SK-N-SH (cell line): ENCODE measurements at regions not wholly inside any gene's neighbourhood (a gene's known extent, or its start where the extent isn't known, plus 50 kb on each side); places are given as distances from the start of the nearest gene placed in this dataset.
A peak's percentile ranks its signal among the peaks of the same experiment; 100 is the strongest.

ENCODE experiments used
- CTCF ChIA-PET: fragments of 300-600, 350-600 bp; formaldehyde crosslinking; extraction: SDS; loops from one replicate; lab custom pipeline; 2021; lab: Yijun Ruan, JAX
- POLR2A ChIA-PET: fragments of 350-600 bp; sonication (Branson Sonifier 250); formaldehyde crosslinking; extraction: SDS; loops from one replicate; lab custom pipeline; 2020; ENCODE audit warnings: antibody characterized with exemption, inconsistent platforms; lab: Yijun Ruan, JAX
- DNase-seq: peaks from one replicate; pipeline ENCODE4 v3.0.0; 2012
- H2AFZ ChIP-seq: fragments of 200-600 bp; sonication (generic); 2 replicates; pipeline ENCODE4 v1.8.1; 2016; ENCODE audit warnings: antibody characterized with exemption, mild to moderate bottlenecking, low read depth
- H3F3A ChIP-seq: fragments of 200-600 bp; sonication (generic); replicated peaks from 2 replicates; pipeline ENCODE3; 2016; ENCODE audit warnings: antibody characterized with exemption, mild to moderate bottlenecking; ENCODE audit not compliant: insufficient read depth
- H3K27ac ChIP-seq, 2 experiments: fragments of 200-500 bp in 1 of 2; fragments of 200-600 bp in 1 of 2; sonication (Bioruptor generic) in 1 of 2; sonication (generic), shearing (Covaris generic) in 1 of 2; 2 replicates each; pipeline versions ENCODE4 v1.5.1 to v1.6.1; 2014 to 2016; ENCODE audit warnings: low read depth in 2 of 2, inconsistent platforms in 1 of 2, low read length in 1 of 2, mild to moderate bottlenecking in 1 of 2, mixed read lengths in 1 of 2
- H3K27me3 ChIP-seq: fragments of 200-600 bp; sonication (generic), shearing (Covaris generic); 2 replicates; pipeline ENCODE4 v1.6.1; 2016; ENCODE audit warnings: mixed run types; ENCODE audit not compliant: insufficient read depth
- H3K36me3 ChIP-seq, 2 experiments: fragments of 200-500 bp in 1 of 2; fragments of 200-600 bp in 1 of 2; sonication (Bioruptor generic) in 1 of 2; sonication (generic) in 1 of 2; replicated peaks in 1 of 2; 2 replicates each; pipeline versions ENCODE3 to v1.5.1; 2014 to 2016; ENCODE audit warnings: low read length in 1 of 2, mild to moderate bottlenecking in 1 of 2; ENCODE audit not compliant: insufficient read depth in 2 of 2, control insufficient read depth in 1 of 2
- H3K4me1 ChIP-seq, 2 experiments: fragments of 200-500 bp in 1 of 2; fragments of 200-600 bp in 1 of 2; sonication (Bioruptor generic) in 1 of 2; sonication (generic), shearing (Covaris generic) in 1 of 2; 2 replicates each; pipeline versions ENCODE4 v1.5.1 to v1.6.1; 2014 to 2016; ENCODE audit warnings: low read depth in 1 of 2, low read length in 1 of 2, mixed run types in 1 of 2; ENCODE audit not compliant: insufficient read depth in 2 of 2, control insufficient read depth in 1 of 2
- H3K4me2 ChIP-seq: fragments of 200-600 bp; sonication (generic), shearing (Covaris generic); 2 replicates; pipeline ENCODE4 v1.6.1; 2017; ENCODE audit warnings: mixed run types
- H3K4me3 ChIP-seq, 2 experiments: fragments of 200-500 bp in 1 of 2; fragments of 200-600 bp in 1 of 2; sonication (Bioruptor generic) in 1 of 2; sonication (generic), shearing (Covaris generic) in 1 of 2; 2 replicates each; pipeline versions ENCODE4 v1.5.1 to v1.8.1; 2014 to 2016; ENCODE audit warnings: low read depth in 2 of 2, inconsistent platforms in 1 of 2, low read length in 1 of 2, mild to moderate bottlenecking in 1 of 2, mixed read lengths in 1 of 2, moderate library complexity in 1 of 2
- H3K79me2 ChIP-seq: fragments of 200-600 bp; sonication (generic); 2 replicates; pipeline ENCODE4 v1.8.1; 2017; ENCODE audit warnings: mild to moderate bottlenecking; ENCODE audit not compliant: insufficient read depth
- H3K9ac ChIP-seq: fragments of 200-600 bp; sonication (generic); 2 replicates; pipeline ENCODE4 v1.6.1; 2017; ENCODE audit warnings: mixed run types
- H3K9me2 ChIP-seq: fragments of 200-600 bp; sonication (generic); 2 replicates; pipeline ENCODE4 v1.6.1; 2017; ENCODE audit warnings: mixed run types
- H3K9me3 ChIP-seq: fragments of 200-600 bp; sonication (generic); 2 replicates; pipeline ENCODE4 v1.6.1; 2017; ENCODE audit warnings: mixed run types, mild to moderate bottlenecking, moderate library complexity
- H4K20me1 ChIP-seq: fragments of 200-600 bp; sonication (generic); 2 replicates; pipeline ENCODE4 v1.6.1; 2017; ENCODE audit warnings: mild to moderate bottlenecking, mixed run types; ENCODE audit not compliant: insufficient read depth
- CTCF ChIP-seq: fragments of 200-600 bp; sonication (generic); IDR thresholded peaks from 2 replicates; pipeline ENCODE4 v1.6.1; 2017; ENCODE audit warnings: antibody characterized with exemption, mild to moderate bottlenecking, moderate library complexity
- GABPA ChIP-seq: IDR thresholded peaks from 2 replicates; pipeline ENCODE4 v1.4.0; 2012; ENCODE audit warnings: low read depth, mild to moderate bottlenecking
- GATA2 ChIP-seq: sonication (generic); formaldehyde crosslinking; IDR thresholded peaks from 2 replicates; pipeline ENCODE4 v1.5.0; 2020; ENCODE audit warnings: mild to moderate bottlenecking, missing genetic modification reagents
- MEF2A ChIP-seq: IDR thresholded peaks from 2 replicates; pipeline ENCODE4 v1.4.0; 2012; ENCODE audit warnings: low read depth, borderline replicate concordance
- MXI1 ChIP-seq: IDR thresholded peaks from 2 replicates; pipeline ENCODE4 v1.6.1; 2012; ENCODE audit warnings: mild to moderate bottlenecking, low read depth, low read length, improper control_type of control experiment
- NRF1 ChIP-seq: IDR thresholded peaks from 2 replicates; pipeline ENCODE4 v1.6.1; 2012; ENCODE audit warnings: low read depth, mild to moderate bottlenecking, low read length
- RAD21 ChIP-seq: IDR thresholded peaks from 2 replicates; pipeline ENCODE4 v1.6.1; 2012; ENCODE audit warnings: mild to moderate bottlenecking, low read length
- RFX5 ChIP-seq: IDR thresholded peaks from 2 replicates; pipeline ENCODE4 v1.6.1; 2012; ENCODE audit warnings: mild to moderate bottlenecking, improper control_type of control experiment, low read length
- RXRA ChIP-seq: IDR thresholded peaks from 2 replicates; pipeline ENCODE4 v1.4.0; 2012; ENCODE audit warnings: low read depth, mild to moderate bottlenecking, borderline replicate concordance
- SMC3 ChIP-seq: IDR thresholded peaks from 2 replicates; pipeline ENCODE4 v1.6.1; 2012; ENCODE audit warnings: low read depth, low read length, improper control_type of control experiment
- USF2 ChIP-seq: fragments of 150-350 bp; IDR thresholded peaks from 2 replicates; pipeline ENCODE4 v1.6.1; 2017; ENCODE audit warnings: antibody characterized with exemption, low read length, low read depth, borderline replicate concordance
- YY1 ChIP-seq: IDR thresholded peaks from 2 replicates; pipeline ENCODE4 v1.4.0; 2012; ENCODE audit warnings: low read depth, mild to moderate bottlenecking
- WGBS: methylation state at CpG from one replicate; pipeline ENCODE4 v1.1.6; 2017; ENCODE audit warnings: low lambda C conversion rate; 5-methylcytosine and 5-hydroxymethylcytosine counted together
- TF ChIP-seq, protein P1 (sequence below): IDR thresholded peaks from 2 replicates; pipeline ENCODE4 v1.4.0; 2012; ENCODE audit warnings: low read depth, borderline replicate concordance
- TF ChIP-seq, protein P2 (sequence below): IDR thresholded peaks from 2 replicates; pipeline ENCODE4 v1.4.0; 2012; ENCODE audit warnings: low read depth

DNA sequence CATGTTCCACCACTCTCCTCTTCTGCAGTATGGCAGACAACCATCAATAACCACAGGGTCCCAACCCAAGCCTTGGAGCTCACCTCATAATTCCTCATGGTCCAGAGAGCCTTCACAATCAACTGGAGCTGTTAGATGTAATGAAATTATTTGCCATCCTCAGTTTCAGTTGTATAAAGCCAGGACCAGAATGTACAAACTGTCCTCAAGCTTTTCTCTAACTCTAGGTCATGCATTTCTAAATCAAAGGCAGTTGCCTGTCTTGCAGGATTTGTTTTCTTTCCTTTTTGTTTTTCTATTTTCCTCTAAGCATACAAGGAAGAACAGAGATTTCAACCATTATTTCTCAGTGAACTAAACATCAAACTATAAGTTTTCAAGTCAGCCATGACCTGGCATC is 182.5 kb upstream of the SERP2 start:
- no peaks in the 10 kb centered on the region for H3K79me2 ChIP-seq
- no peaks in the 10 kb centered on the region for H3K9me2 ChIP-seq
- DNase-seq = no peak
- no peak for TF ChIP-seq MEF2A
- TF ChIP-seq, protein P1, sequence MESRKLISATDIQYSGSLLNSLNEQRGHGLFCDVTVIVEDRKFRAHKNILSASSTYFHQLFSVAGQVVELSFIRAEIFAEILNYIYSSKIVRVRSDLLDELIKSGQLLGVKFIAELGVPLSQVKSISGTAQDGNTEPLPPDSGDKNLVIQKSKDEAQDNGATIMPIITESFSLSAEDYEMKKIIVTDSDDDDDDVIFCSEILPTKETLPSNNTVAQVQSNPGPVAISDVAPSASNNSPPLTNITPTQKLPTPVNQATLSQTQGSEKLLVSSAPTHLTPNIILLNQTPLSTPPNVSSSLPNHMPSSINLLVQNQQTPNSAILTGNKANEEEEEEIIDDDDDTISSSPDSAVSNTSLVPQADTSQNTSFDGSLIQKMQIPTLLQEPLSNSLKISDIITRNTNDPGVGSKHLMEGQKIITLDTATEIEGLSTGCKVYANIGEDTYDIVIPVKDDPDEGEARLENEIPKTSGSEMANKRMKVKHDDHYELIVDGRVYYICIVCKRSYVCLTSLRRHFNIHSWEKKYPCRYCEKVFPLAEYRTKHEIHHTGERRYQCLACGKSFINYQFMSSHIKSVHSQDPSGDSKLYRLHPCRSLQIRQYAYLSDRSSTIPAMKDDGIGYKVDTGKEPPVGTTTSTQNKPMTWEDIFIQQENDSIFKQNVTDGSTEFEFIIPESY = no peak
- H3K27ac ChIP-seq = no peak overlapping the region
- H3K4me1 ChIP-seq = no peaks in the 10 kb centered on the region
- no peaks in the 10 kb centered on the region for H3F3A ChIP-seq
- no peaks in the 10 kb centered on the region for H3K9me3 ChIP-seq
- ChIA-PET POLR2A (interaction anchor here (0.6 to 2.4 kb wide), 4 partner anchors 93 to 248 kb away, joined by 3 to 16 read pairs (median 4); no protein-coding TSS in a partner anchor), CTCF (interaction anchor here (0.6 to 2.6 kb wide), 16 partner anchors 15 to 247 kb away, joined by 3 to 16 read pairs (median 4); no protein-coding TSS in a partner anchor)
- H3K36me3 ChIP-seq = no peaks in the 10 kb centered on the region
- no peaks in the 10 kb centered on the region for H3K27me3 ChIP-seq
- no peaks in the 10 kb centered on the region for H4K20me1 ChIP-seq
- H2AFZ ChIP-seq = no peak overlapping the region
- no peak overlapping the region for H3K4me3 ChIP-seq
- H3K4me2 ChIP-seq = no peak overlapping the region
- H3K9ac ChIP-seq = no peak overlapping the region

DNA sequence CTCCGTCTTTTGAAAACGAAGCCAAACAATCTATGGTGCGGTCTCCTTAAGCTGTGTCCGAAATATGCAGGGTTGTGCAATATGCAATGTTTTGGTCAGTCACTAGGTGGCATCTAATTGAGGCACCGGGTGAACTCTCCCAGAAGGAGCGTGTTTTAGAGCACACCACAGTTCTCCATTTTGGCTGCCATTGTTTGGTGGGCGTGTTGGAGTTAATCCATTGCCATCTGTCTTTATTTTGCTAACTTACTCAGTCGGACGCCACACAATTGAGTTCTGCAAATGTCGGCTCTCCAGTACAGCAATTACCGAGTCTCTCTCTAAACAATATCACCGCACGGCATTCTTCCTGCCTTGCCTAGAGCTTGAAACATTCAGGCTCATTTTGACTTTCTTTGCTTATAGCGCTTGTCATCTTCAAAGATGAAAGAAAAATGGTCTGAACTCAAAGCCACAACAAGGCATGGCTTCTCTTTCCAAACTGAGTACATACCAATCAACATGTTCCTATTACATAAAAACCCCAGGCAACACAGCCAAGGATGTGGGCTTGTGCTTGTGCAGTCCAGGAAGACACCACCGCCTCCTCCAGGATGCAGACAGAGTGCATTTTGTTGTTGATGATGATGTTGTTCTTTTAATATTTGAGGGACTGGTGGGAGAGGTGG is 182.0 kb upstream of the SERP2 start:
- H3K9ac ChIP-seq = no peak overlapping the region
- WGBS = 73% methylated on average over 15 of the region's 15 CpGs
- no peak overlapping the region for H2AFZ ChIP-seq
- no peaks in the 10 kb centered on the region for H3K9me3 ChIP-seq
- no peaks in the 10 kb centered on the region for H3K9me2 ChIP-seq
- H3K4me1 ChIP-seq = no peaks in the 10 kb centered on the region
- ChIA-PET POLR2A (interaction anchor here (0.6 to 2.4 kb wide), 4 partner anchors 93 to 247 kb away, joined by 3 to 16 read pairs (median 4); no protein-coding TSS in a partner anchor), CTCF (interaction anchor here (0.5 to 2.6 kb wide), 17 partner anchors 14 to 246 kb away, joined by 3 to 16 read pairs (median 4); no protein-coding TSS in a partner anchor)
- no peaks in the 10 kb centered on the region for H3F3A ChIP-seq
- no peak overlapping the region for H3K4me2 ChIP-seq
- H3K79me2 ChIP-seq = no peaks in the 10 kb centered on the region
- H3K36me3 ChIP-seq = no peaks in the 10 kb centered on the region
- H4K20me1 ChIP-seq = no peaks in the 10 kb centered on the region
- no peak overlapping the region for H3K27ac ChIP-seq
- TF ChIP-seq GATA2 (no peak), RAD21 (peak; percentile 77), NRF1 (no peak), MXI1 (peak; percentile 48; the same call in 1 of the 2 replicates), RXRA (no peak), SMC3 (peak; percentile 78), YY1 (peak; percentile 77; the same call in 1 of the 2 replicates), CTCF (peak; percentile 65), USF2 (no peak), RFX5 (no peak), GABPA (no peak)
- TF ChIP-seq, protein P2, sequence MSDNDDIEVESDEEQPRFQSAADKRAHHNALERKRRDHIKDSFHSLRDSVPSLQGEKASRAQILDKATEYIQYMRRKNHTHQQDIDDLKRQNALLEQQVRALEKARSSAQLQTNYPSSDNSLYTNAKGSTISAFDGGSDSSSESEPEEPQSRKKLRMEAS = peak; percentile 36; the same call in 1 of the 2 replicates
- no peaks in the 10 kb centered on the region; the same call in 1 of the 2 replicates for H3K27me3 ChIP-seq
- H3K4me3 ChIP-seq = no peak overlapping the region
- DNase-seq = peak; percentile 58
